Activated CD4-positive, alpha-beta memory T cell treated with anti-CD3 and anti-CD28 coated beads, Interleukin-2, amount 10 ng/mL, durations not matched to agents 7 days and 5 days (primary cell): ENCODE measurements at regions not wholly inside any gene's neighbourhood (a gene's known extent, or its start where the extent isn't known, plus 50 kb on each side); places are given as distances from the start of the nearest gene placed in this dataset.

Source experiments
- CTCF ChIA-PET: fragments of 350-600 bp; sonication (Branson Sonifier 250); formaldehyde crosslinking; loops from one replicate; lab custom pipeline; 2021; ENCODE audit warnings: antibody characterized with exemption, inconsistent platforms; lab: Charles Lee
- POLR2A ChIA-PET: fragments of 350-600 bp; sonication (Branson Sonifier 250); formaldehyde crosslinking; loops from one replicate; lab custom pipeline; 2021; ENCODE audit warnings: antibody characterized with exemption; lab: Charles Lee
- DNase-seq: peaks from one replicate; pipeline ENCODE4 v3.0.0-alpha.2; 2020
- H3K27ac Mint-ChIP-seq: one replicate; pipeline ENCODE4 v1.8.0; 2021; ENCODE audit warnings: mild to moderate bottlenecking, mixed read lengths
- H3K27me3 Mint-ChIP-seq: one replicate; pipeline ENCODE4 v1.8.0; 2021; ENCODE audit warnings: mixed read lengths
- H3K36me3 Mint-ChIP-seq: one replicate; pipeline ENCODE4 v1.8.0; 2021; ENCODE audit warnings: low read depth, mixed read lengths
- H3K4me1 Mint-ChIP-seq: one replicate; pipeline ENCODE4 v1.8.0; 2021; ENCODE audit warnings: mixed read lengths
- H3K4me3 Mint-ChIP-seq: one replicate; pipeline ENCODE4 v1.8.0; 2021; ENCODE audit warnings: mild to moderate bottlenecking, mixed read lengths
- H3K9me3 Mint-ChIP-seq: one replicate; pipeline ENCODE4 v1.8.0; 2021; ENCODE audit warnings: mixed read lengths

DNA sequence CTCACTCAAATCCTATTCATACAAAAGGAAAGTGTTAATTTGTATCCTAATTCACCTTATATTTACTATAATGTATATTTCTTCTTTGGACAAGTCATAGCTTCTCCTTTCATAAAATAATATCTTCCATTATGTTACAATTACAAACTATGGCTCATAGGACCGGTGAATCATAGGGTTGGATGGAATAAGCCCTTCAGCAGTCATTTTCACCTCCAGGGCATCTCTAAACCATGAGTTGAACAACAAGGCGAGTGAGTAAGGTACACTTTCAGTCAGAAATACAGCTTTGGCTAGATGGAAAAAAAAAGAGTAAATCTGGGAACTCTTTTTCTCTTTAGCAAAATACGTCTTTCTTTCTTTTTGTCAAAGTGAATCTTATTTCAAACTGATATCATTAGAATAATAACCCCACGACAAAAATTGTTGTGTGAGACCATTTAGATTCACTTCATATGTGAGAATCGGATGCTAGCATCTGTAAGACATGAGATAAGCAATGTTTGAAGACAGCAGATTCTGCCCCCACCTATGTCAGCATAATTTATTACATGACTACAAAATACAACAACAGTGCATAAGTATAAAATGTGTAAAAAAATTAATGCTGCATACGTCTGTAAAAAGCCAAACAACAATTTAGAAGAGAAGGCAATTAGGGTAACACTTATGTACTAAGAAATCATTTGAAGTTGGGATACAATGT, 184.4 kb upstream of the SLC38A2 start:
- ChIA-PET POLR2A (no interaction called here), CTCF (interaction anchor here (1.1 kb wide), 1 partner anchor 59 kb away, joined by 3 read pairs; no protein-coding TSS in a partner anchor)
- no peaks in the 10 kb centered on the region for H3K27me3 Mint-ChIP-seq
- no peak for DNase-seq
- H3K27ac Mint-ChIP-seq, result no peak overlapping the region
- H3K4me1 Mint-ChIP-seq, result peaks cover 3% of the 10 kb centered on the region
- peaks cover 8% of the 10 kb centered on the region for H3K9me3 Mint-ChIP-seq
- H3K4me3 Mint-ChIP-seq, result no peak overlapping the region
- H3K36me3 Mint-ChIP-seq, result peaks cover 9% of the 10 kb centered on the region

DNA sequence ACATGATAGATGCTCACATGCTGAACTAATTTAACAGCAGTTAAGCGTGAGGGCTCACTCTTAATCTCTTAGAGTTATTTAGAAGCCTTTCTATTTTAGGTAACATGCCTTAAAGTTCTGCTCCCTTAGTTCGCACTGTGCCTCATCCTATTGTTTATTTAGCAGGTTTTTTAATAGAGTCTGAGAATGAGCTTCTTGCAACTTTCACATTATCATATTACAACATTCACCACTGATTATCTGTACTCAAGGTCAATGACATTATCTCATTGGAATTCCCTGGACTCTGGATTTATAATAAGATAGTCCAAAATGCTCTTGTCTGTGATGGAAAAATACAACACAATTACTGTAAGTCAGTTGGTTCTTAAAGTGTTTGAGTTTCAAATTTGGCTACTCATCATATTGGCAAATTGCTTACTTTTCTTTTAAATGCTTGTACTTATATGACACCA, 183.6 kb upstream of the SLC38A2 start:
- Mint-ChIP-seq H3K4me3 (no peak overlapping the region), H3K36me3 (peaks cover 10% of the 10 kb centered on the region), H3K9me3 (peaks cover 8% of the 10 kb centered on the region), H3K27ac (no peak overlapping the region), H3K4me1 (peaks cover 8% of the 10 kb centered on the region), H3K27me3 (no peaks in the 10 kb centered on the region)
- POLR2A ChIA-PET, result interaction anchor here (0.6 kb wide), 1 partner anchor 1841 kb away, joined by 3 read pairs; no protein-coding TSS in a partner anchor
- DNase-seq, result no peak
- CTCF ChIA-PET, result interaction anchor here (1.1 kb wide), 1 partner anchor 60 kb away, joined by 3 read pairs; no protein-coding TSS in a partner anchor

DNA sequence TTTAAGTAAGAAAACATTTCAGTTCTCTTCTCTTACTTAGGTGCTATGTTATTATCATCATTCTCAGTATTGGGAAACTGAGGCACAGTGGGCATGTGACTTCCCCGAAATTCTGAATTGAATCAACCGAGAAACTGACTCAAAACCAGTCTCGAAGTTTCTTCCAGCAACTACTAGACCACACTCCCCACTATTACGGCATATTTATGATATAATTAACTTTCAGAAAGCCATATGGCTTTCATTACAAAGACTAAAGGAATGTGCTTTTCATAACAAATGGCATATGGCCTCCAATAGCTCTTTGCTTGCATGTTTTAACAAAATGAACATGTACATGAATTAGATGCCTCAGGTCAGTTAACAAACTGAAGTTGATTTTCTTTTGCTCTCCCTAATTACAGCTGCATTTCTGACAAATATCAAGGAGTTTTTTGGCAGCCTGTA, 182.9 kb upstream of the SLC38A2 start:
- H3K27ac Mint-ChIP-seq, result no peak overlapping the region
- no peak overlapping the region for H3K4me3 Mint-ChIP-seq
- no peaks in the 10 kb centered on the region for H3K27me3 Mint-ChIP-seq
- peaks cover 8% of the 10 kb centered on the region for H3K9me3 Mint-ChIP-seq
- POLR2A ChIA-PET, result no interaction called here
- peaks cover 14% of the 10 kb centered on the region for H3K36me3 Mint-ChIP-seq
- CTCF ChIA-PET, result interaction anchor here (1.1 kb wide), 1 partner anchor 61 kb away, joined by 3 read pairs; no protein-coding TSS in a partner anchor
- peaks cover 14% of the 10 kb centered on the region for H3K4me1 Mint-ChIP-seq
- DNase-seq, result no peak

DNA sequence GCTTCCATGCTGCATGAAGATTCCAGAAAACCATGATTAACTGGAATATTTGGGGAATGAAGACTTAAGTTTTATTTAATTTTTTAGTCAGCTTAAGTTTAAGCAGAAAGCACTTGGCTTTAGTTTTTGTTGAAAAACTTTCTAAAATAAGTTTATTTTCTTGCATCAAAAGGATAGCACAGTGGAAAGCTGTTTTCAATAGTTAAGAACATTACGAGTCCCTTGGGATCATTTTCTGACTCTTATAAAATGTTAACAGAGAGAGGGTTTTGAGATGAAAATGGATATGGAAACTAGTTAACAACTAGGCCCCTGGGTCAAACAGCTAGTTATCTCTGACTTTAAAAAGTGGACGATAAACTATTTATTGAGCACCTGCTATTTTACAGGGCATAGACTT, 181.9 kb upstream of the SLC38A2 start:
- Mint-ChIP-seq H3K9me3 (peaks cover 8% of the 10 kb centered on the region), H3K4me1 (peaks cover 24% of the 10 kb centered on the region)
- POLR2A ChIA-PET, result no interaction called here

DNA sequence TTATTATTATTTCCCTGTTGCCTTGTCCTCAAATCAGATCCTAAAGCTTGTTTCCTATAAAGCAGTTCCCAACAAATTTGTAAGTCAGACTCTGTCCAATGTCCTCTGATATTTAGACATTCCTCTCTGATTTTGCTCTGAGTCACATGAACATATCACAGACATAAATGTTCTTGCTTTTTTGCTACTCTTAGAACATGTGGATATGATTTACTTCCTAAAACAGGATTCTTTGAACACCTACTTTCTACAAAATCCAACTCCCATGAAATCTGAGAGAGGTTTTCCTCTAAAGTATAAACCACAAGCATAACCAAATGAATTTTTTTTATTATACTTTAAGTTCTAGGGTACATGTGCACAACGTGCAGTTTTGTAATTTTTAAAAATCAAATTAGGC, 181.3 kb upstream of the SLC38A2 start:
- no peak for DNase-seq
- CTCF ChIA-PET, result interaction anchor here (0.6 kb wide), 1 partner anchor 816 kb away, joined by 3 read pairs; no protein-coding TSS in a partner anchor
- Mint-ChIP-seq H3K36me3 (peaks cover 22% of the 10 kb centered on the region), H3K9me3 (peaks cover 8% of the 10 kb centered on the region), H3K4me3 (no peak overlapping the region), H3K27ac (no peak overlapping the region), H3K27me3 (no peaks in the 10 kb centered on the region), H3K4me1 (peaks cover 29% of the 10 kb centered on the region)
- POLR2A ChIA-PET, result no interaction called here

More for the DNA sequence above, 181.9 kb upstream of the SLC38A2 start:
- H3K36me3 Mint-ChIP-seq, result peaks cover 21% of the 10 kb centered on the region
- no peak overlapping the region for H3K4me3 Mint-ChIP-seq
- no peaks in the 10 kb centered on the region for H3K27me3 Mint-ChIP-seq
- CTCF ChIA-PET, result interaction anchor here (0.6 kb wide), 1 partner anchor 816 kb away, joined by 3 read pairs; no protein-coding TSS in a partner anchor
- H3K27ac Mint-ChIP-seq, result no peak overlapping the region
- DNase-seq, result no peak

DNA sequence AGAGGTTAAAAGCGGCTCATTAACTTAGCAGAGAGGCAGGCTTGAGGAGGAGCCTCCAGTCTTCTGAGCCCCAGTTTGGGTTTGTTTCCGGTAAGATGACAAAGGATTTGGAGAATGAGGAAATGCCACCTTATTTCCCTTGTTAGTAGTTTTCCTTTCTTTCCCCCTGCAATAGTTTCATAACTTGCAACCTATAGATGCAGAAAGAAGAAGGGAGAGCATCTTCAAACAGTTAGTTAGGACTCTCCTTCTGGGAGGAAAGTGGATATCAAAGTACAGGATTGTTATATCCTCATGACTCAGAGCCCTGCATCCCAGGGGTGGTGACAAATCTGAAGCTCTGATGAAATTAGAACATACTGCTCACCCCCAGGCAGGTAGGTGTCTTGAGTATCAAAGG, 180.7 kb upstream of the SLC38A2 start:
- POLR2A ChIA-PET, result no interaction called here
- peaks cover 36% of the 10 kb centered on the region for H3K4me1 Mint-ChIP-seq

DNA sequence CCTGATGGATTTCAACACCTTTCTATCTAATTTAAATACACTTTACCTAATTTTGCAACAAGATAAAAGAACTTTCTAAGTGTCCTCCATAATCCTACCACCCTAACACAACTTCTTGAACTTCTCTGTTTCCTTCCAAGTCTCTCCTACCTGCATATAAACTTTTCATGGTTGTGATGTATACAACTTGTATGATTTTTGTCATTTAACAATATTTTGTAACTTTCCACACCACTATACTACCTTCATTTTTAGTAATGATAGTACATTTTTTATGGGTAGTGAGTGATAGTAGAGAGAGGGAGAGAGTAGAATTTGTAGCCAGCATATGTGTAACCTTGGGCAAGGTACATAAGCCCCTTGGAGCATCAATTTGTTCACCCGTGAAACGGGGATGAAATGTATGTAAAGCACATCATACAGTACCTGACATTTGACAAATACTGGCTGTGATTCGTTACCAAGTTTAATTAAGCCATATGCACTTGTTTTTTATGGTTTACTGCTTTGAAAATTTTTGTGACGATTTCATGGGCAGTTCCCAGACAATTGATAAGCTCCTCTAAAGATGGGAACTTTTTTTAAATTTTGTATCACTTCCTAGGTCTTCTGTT, 177.8 kb upstream of the SLC38A2 start:
- H3K36me3 Mint-ChIP-seq, result peaks cover 22% of the 10 kb centered on the region
- peaks cover 9% of the 10 kb centered on the region for H3K9me3 Mint-ChIP-seq
- ChIA-PET POLR2A (interaction anchor here (0.7 to 5.1 kb wide), 6 partner anchors 26 to 280 kb away, joined by 3 to 46 read pairs (median 6); partner anchors contain the start of gene SLC38A2), CTCF (interaction anchor here (1.4 kb wide), 1 partner anchor 25 kb away, joined by 3 read pairs; no protein-coding TSS in a partner anchor)
- peak overlapping the region; percentile 89 for H3K27ac Mint-ChIP-seq
- DNase-seq, result no peak
- H3K4me1 Mint-ChIP-seq, result peaks cover 61% of the 10 kb centered on the region
- H3K4me3 Mint-ChIP-seq, result peak overlapping the region; percentile 26
- no peaks in the 10 kb centered on the region for H3K27me3 Mint-ChIP-seq

More for the DNA sequence above, 180.7 kb upstream of the SLC38A2 start:
- CTCF ChIA-PET, result no interaction called here
- H3K4me3 Mint-ChIP-seq, result no peak overlapping the region
- H3K27ac Mint-ChIP-seq, result no peak overlapping the region
- H3K36me3 Mint-ChIP-seq, result peaks cover 21% of the 10 kb centered on the region
- no peaks in the 10 kb centered on the region for H3K27me3 Mint-ChIP-seq
- peaks cover 8% of the 10 kb centered on the region for H3K9me3 Mint-ChIP-seq
- DNase-seq, result no peak

DNA sequence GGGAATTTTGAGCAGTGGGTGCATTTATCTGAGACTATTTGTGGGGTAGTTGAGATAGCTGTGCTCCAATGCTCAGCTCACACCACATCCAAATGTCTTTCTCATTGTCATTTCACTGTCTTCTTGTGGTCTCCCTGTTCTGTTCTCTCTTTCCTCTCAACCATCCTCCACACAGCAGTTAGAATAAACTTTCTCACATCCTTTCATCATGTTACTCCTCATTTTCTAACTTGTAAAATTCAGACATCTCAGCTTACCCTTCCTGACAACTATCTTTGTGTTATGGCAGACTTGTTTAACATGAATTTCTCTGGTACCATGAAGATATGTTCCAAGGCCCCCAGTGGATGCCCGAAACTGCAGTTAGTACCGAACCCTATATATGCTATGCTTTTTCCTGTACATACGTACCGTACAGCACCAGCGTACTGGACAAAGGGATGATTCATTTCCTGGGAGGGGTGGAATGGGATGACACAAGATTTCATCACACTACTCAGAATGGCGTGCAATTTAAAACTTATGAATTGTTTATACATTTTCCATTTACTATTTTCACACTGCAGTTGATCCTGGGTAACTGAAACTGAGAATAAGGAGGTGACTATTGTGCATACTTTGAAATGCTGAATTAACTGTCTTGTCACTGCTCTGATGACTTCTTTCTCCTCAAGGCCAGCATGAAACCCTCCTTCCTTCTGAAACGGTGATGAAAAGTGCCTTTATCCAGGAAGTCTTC, 177.1 kb upstream of the SLC38A2 start:
- H3K4me1 Mint-ChIP-seq, result peaks cover 60% of the 10 kb centered on the region
- H3K36me3 Mint-ChIP-seq, result peaks cover 19% of the 10 kb centered on the region
- CTCF ChIA-PET, result interaction anchor here (1.3 kb wide), 1 partner anchor 26 kb away, joined by 3 read pairs; no protein-coding TSS in a partner anchor
- peak overlapping the region; percentile 26 for H3K4me3 Mint-ChIP-seq
- peak overlapping the region; percentile 89 for H3K27ac Mint-ChIP-seq
- H3K27me3 Mint-ChIP-seq, result no peaks in the 10 kb centered on the region
- POLR2A ChIA-PET, result interaction anchor here (0.7 to 5.1 kb wide), 8 partner anchors 25 to 281 kb away, joined by 3 to 46 read pairs (median 6); partner anchors contain the start of gene SLC38A2
- peaks cover 6% of the 10 kb centered on the region for H3K9me3 Mint-ChIP-seq
- DNase-seq, result peak; percentile 57

DNA sequence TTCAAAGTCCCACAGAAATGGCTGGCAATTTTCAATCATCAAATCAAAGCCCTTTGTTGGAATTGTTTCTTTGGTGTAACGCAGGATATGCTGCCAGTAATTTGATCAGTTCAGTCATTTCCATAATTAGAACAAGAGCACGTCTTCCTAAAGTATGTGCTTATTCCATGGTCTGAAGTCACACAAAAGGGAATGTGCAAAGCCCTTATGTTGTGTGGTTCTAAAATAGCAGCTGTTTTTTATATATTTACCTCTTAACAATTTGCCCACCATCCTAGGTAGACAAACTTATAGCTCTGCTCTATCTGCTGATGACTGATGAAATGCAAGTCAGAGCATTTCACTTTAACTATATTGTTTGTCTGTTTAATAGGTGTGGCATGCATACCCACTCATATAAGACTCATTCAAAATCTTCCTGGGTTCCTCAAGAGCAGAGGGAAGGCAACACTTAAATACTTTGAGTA, 176.1 kb upstream of the SLC38A2 start:
- DNase-seq, result no peak
- Mint-ChIP-seq H3K27ac (peak overlapping the region; percentile 89), H3K36me3 (peaks cover 24% of the 10 kb centered on the region), H3K4me3 (no peak overlapping the region), H3K4me1 (peaks cover 60% of the 10 kb centered on the region), H3K9me3 (peaks cover 12% of the 10 kb centered on the region), H3K27me3 (no peaks in the 10 kb centered on the region)
- POLR2A ChIA-PET, result interaction anchor here (1.1 to 5.1 kb wide), 7 partner anchors 24 to 282 kb away, joined by 3 to 46 read pairs (median 8); partner anchors contain the start of gene SLC38A2
- CTCF ChIA-PET, result interaction anchor here (0.7 to 1.3 kb wide), 2 partner anchors 25 to 27 kb away, joined by 3 read pairs; no protein-coding TSS in a partner anchor

DNA sequence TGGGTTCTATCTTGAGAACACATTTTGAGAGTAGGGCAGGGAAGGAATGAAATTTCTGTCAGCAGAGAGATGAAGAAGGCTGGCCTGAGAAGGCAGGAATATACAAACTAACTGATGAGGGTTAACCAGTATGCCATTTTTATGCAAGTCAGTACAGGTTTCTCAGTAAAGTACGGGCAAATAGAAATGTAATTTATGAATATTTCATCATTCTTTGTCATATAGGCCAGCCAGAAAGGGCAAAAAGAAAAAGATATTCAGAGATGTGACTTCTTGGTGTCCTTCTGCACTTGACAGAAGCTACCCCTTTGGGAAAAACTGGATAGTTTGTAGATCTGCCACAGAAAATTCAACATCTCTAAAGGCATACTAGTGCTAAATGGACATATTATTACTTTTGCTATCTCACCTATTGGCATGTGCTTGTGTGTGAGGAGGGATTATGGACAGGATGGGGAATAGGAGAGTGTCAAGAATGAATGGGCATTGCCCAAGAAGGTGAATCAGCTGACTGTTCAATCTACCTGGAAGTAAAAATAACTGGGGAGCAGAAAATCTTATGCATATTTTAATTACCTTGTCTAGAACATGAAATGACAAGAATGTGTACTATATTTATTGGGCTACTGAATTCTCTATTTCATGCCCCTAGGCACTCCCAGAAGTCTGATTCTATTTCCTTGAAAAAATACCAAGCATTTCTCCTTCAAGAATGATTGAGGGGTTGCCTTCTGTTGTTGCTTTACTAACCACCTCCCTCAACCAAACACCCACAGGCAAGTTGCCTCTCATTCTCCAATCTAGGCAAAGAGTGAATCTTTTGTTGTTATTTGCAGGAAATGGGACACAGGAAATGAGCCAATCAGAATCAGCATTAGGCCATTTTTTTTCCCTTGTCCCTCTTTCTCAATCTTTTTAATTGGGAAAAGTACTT, 175.1 kb upstream of the SLC38A2 start:
- no peak overlapping the region for H3K4me3 Mint-ChIP-seq
- no peak for DNase-seq

DNA sequence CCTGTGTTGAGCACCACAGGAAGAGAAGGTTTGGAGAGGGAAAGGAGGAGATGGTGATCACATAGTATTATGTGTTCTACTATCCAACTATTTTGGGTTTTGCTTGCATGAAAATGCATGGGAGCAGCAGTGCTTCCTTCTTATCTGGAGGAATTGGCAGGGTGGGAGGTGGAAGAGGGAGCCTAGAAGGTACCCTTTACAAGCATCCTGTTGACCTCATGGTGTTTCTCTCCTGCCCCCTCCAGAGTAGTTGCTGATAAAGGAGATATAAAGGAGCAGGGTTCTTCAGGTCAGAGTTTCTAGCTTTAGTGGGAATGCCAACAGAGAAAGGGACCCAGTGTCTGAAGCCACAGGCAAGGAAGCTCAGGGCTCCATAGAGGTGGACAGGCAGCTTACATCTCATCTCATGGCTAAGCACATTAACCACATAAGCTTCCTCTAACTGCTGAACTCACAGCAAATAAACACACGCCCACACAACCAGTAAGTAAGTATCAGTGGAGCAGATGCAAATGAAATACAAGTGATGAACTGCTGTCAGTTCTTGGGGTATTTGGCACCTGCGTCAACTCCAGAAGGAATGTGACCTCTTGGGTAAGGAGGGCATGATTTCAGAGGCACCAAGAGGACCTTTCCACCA, 174.2 kb upstream of the SLC38A2 start:
- Mint-ChIP-seq H3K4me1 (peaks cover 59% of the 10 kb centered on the region), H3K27me3 (no peaks in the 10 kb centered on the region), H3K4me3 (no peak overlapping the region)

More for the DNA sequence above, 175.1 kb upstream of the SLC38A2 start:
- ChIA-PET POLR2A (interaction anchor here (0.6 to 5.1 kb wide), 10 partner anchors 23 to 296 kb away, joined by 3 to 46 read pairs (median 5); partner anchors contain the start of genes SLC38A1 and SLC38A2), CTCF (no interaction called here)
- Mint-ChIP-seq H3K4me1 (peaks cover 60% of the 10 kb centered on the region), H3K27me3 (no peaks in the 10 kb centered on the region), H3K27ac (peak overlapping the region; percentile 81), H3K9me3 (peaks cover 18% of the 10 kb centered on the region), H3K36me3 (peaks cover 30% of the 10 kb centered on the region)

More for the DNA sequence above, 174.2 kb upstream of the SLC38A2 start:
- H3K9me3 Mint-ChIP-seq, result peaks cover 18% of the 10 kb centered on the region
- CTCF ChIA-PET, result no interaction called here
- DNase-seq, result peak; percentile 29
- H3K27ac Mint-ChIP-seq, result peak overlapping the region; percentile 81
- POLR2A ChIA-PET, result interaction anchor here (0.6 to 5.1 kb wide), 9 partner anchors 22 to 296 kb away, joined by 3 to 46 read pairs (median 5); partner anchors contain the start of genes SLC38A1 and SLC38A2
- peaks cover 31% of the 10 kb centered on the region for H3K36me3 Mint-ChIP-seq
